Fibroblast of pulmonary artery (primary cell): ENCODE measurements at regions not wholly inside any gene's neighbourhood (a gene's known extent, or its start where the extent isn't known, plus 50 kb on each side); places are given as distances from the start of the nearest gene placed in this dataset.
"Not testable (repeated sequence)": the region's sequence is repeated elsewhere in the genome, so short reads cannot be mapped to it uniquely, and the experiment has no call there.

ENCODE experiments used
- DNase-seq: peaks from one replicate; pipeline ENCODE4 v3.0.0-alpha.2; 2010; ENCODE audit warnings: low read depth
- H3K4me3 ChIP-seq: replicated peaks from 2 replicates; pipeline ENCODE4 v1.5.1; 2011; ENCODE audit warnings: low read depth, mild to moderate bottlenecking, control low read depth, low read length, moderate library complexity
- CTCF ChIP-seq: IDR thresholded peaks from 2 replicates; pipeline ENCODE4 v1.5.1; 2011; ENCODE audit warnings: mild to moderate bottlenecking, control low read depth, low read length, inconsistent platforms; ENCODE audit errors: missing control alignments

- H3K4me3 ChIP-seq, result no peak overlapping the region
- TF ChIP-seq CTCF, result no peak
- DNase-seq, result no peak
Observed at GRCh38 chr20:59481477-59482018, 122.8 kb upstream of the PHACTR3 start.

- no peak overlapping the region for H3K4me3 ChIP-seq
- no peak for DNase-seq
- no peak for TF ChIP-seq CTCF
Observed at GRCh38 chr20:59482351-59483187, 121.8 kb upstream of the PHACTR3 start.

- H3K4me3 ChIP-seq, result no peak overlapping the region
- no peak for DNase-seq
- TF ChIP-seq CTCF, result no peak
Observed at GRCh38 chr20:59483481-59483880, 120.9 kb upstream of the PHACTR3 start.

GRCh38 chr20:59484228-59484627, 120.1 kb upstream of the PHACTR3 start:
- DNase-seq, result no peak
- H3K4me3 ChIP-seq, result no peak overlapping the region
- TF ChIP-seq CTCF, result no peak

- H3K4me3 ChIP-seq, result no peak overlapping the region
- no peak for TF ChIP-seq CTCF
- DNase-seq, result no peak
Observed at GRCh38 chr20:59485576-59486454, 118.5 kb upstream of the PHACTR3 start.

- not testable (repeated sequence) for H3K4me3 ChIP-seq, DNase-seq
Observed at GRCh38 chr20:59488459-59488858, 115.9 kb upstream of the PHACTR3 start.

GRCh38 chr20:59490196-59491004, 113.9 kb upstream of the PHACTR3 start:
- H3K4me3 ChIP-seq, DNase-seq: not testable (repeated sequence)
